Small intestine (tissue), 7 donors: ENCODE measurements at regions not wholly inside any gene's neighbourhood (a gene's known extent, or its start where the extent isn't known, plus 50 kb on each side); places are given as distances from the start of the nearest gene placed in this dataset.

Experiments
- DNase-seq, 2 donors: peaks; one replicate each; pipeline versions ENCODE4 v3.0.0 to v3.0.0-alpha.2; 2013
- FAIRE-seq: peaks from 2 replicates; lab custom pipeline; 2012; peaks lifted over from hg19 to GRCh38; lab: Jason Lieb, UNC
- H3K27ac ChIP-seq, 3 donors: one replicate each; pipeline ENCODE4 v1.5.1; 2013; ENCODE audit warnings: low read length in 2 of 3, mild to moderate bottlenecking in 2 of 3, control low read depth in 1 of 3, inconsistent platforms in 1 of 3, low read depth in 1 of 3, moderate library complexity in 1 of 3
- H3K27me3 ChIP-seq, 3 donors: one replicate each; pipeline ENCODE4 v1.6.1; 2013; ENCODE audit warnings: low read length in 3 of 3, inconsistent platforms in 1 of 3; ENCODE audit not compliant: control insufficient read depth in 3 of 3, insufficient read depth in 3 of 3
- H3K36me3 ChIP-seq, 3 donors: one replicate each; pipeline ENCODE4 v1.6.1; 2013; ENCODE audit warnings: low read length in 3 of 3, inconsistent platforms in 1 of 3, low read depth in 1 of 3, mild to moderate bottlenecking in 1 of 3, moderate library complexity in 1 of 3; ENCODE audit not compliant: control insufficient read depth in 3 of 3, insufficient read depth in 2 of 3
- H3K4me1 ChIP-seq, 3 donors: one replicate each; pipeline ENCODE4 v1.6.1; 2013; ENCODE audit warnings: low read length in 2 of 3, inconsistent platforms in 1 of 3, low read depth in 1 of 3, mild to moderate bottlenecking in 1 of 3, moderate library complexity in 1 of 3; ENCODE audit not compliant: control insufficient read depth in 3 of 3, insufficient read depth in 2 of 3
- H3K4me3 ChIP-seq, 3 donors: one replicate each; pipeline ENCODE4 v1.5.1; 2013; ENCODE audit warnings: low read length in 3 of 3, control low read depth in 1 of 3, inconsistent platforms in 1 of 3, low read depth in 1 of 3, mild to moderate bottlenecking in 1 of 3, moderate library complexity in 1 of 3
- H3K9me3 ChIP-seq, 2 donors: one replicate each; pipeline ENCODE4 v1.6.1; 2013; ENCODE audit warnings: low read depth in 1 of 2, low read length in 1 of 2; ENCODE audit not compliant: control insufficient read depth in 2 of 2, insufficient read depth in 1 of 2
- WGBS, 3 donors: extraction: QIAGEN DNeasy Blood & Tissue Kit; methylation state at CpG; one replicate each; pipeline ENCODE4 v1.1.7; 2013; 5-methylcytosine and 5-hydroxymethylcytosine counted together
- donor health status: healthy with polysubstance abuse.
- donor health status: control.
- donor health status: control.
- donor health status: Bipolar disorder and iron deficiency.
- donor health status: healthy.

- no peaks in the 10 kb centered on the region for H3K36me3 ChIP-seq
- DNase-seq (no peak), FAIRE-seq (no peak)
- H3K27me3 ChIP-seq, result no peaks in the 10 kb centered on the region
- 53 to 70% (median 63%) methylated on average over 2 of the region's 2 CpGs for WGBS, 3 donors
- H3K9me3 ChIP-seq, result no peaks in the 10 kb centered on the region
- H3K4me3 ChIP-seq, result no peak overlapping the region
- no peak overlapping the region for H3K27ac ChIP-seq
- H3K4me1 ChIP-seq, result no peaks in the 10 kb centered on the region
These were observed 1299.9 kb downstream of the C4orf33 start for GRCh38 chr4:130395871-130396270.

- H3K27me3 ChIP-seq, result no peaks in the 10 kb centered on the region
- no peak for DNase-seq
- no peaks in the 10 kb centered on the region for H3K36me3 ChIP-seq
- no peak for FAIRE-seq
- no peak overlapping the region for H3K4me3 ChIP-seq
- H3K9me3 ChIP-seq, result no peaks in the 10 kb centered on the region
- WGBS, 3 donors, result 70 to 77% (median 71%) methylated on average over 3 of the region's 3 CpGs
- H3K4me1 ChIP-seq, result no peaks in the 10 kb centered on the region
- no peak overlapping the region for H3K27ac ChIP-seq
These were observed 1307.3 kb downstream of the C4orf33 start for GRCh38 chr4:130403221-130403620.

- no peak overlapping the region for H3K4me3 ChIP-seq
- no peak for DNase-seq
- no peaks in the 10 kb centered on the region for H3K27me3 ChIP-seq
- WGBS, 3 donors, result 86 to 90% (median 89%) methylated on average over 1 of the region's 1 CpG
- H3K36me3 ChIP-seq, result no peaks in the 10 kb centered on the region
- no peak overlapping the region for H3K27ac ChIP-seq
- FAIRE-seq, result peak; percentile 72
- H3K9me3 ChIP-seq, result no peaks in the 10 kb centered on the region
- no peaks in the 10 kb centered on the region for H3K4me1 ChIP-seq
These were observed 1320.3 kb downstream of the C4orf33 start for GRCh38 chr4:130416228-130416627.

- DNase-seq (no peak), FAIRE-seq (no peak)
- Histone ChIP-seq H3K4me3 (no peak overlapping the region), H3K27me3 (no peaks in the 10 kb centered on the region), H3K27ac (no peak overlapping the region), H3K4me1 (no peaks in the 10 kb centered on the region), H3K36me3 (no peaks in the 10 kb centered on the region), H3K9me3 (no peaks in the 10 kb centered on the region)
- WGBS, 3 donors, result 56 to 67% (median 58%) methylated on average over 4 of the region's 4 CpGs
These were observed 1323.4 kb downstream of the C4orf33 start for GRCh38 chr4:130419211-130419975.

- no peaks in the 10 kb centered on the region for H3K4me1 ChIP-seq
- H3K36me3 ChIP-seq, result no peaks in the 10 kb centered on the region
- no peak overlapping the region for H3K27ac ChIP-seq
- no peak for FAIRE-seq
- H3K4me3 ChIP-seq, result no peak overlapping the region
- H3K9me3 ChIP-seq, result no peaks in the 10 kb centered on the region
- no peaks in the 10 kb centered on the region for H3K27me3 ChIP-seq
- DNase-seq, result no peak
These were observed 1326.3 kb downstream of the C4orf33 start for GRCh38 chr4:130422261-130422660.

GRCh38 chr4:130424211-130424610 lies 1328.3 kb downstream of the C4orf33 start:
- WGBS, 3 donors, result 65 to 78% (median 66%) methylated on average over 3 of the region's 3 CpGs

DNA sequence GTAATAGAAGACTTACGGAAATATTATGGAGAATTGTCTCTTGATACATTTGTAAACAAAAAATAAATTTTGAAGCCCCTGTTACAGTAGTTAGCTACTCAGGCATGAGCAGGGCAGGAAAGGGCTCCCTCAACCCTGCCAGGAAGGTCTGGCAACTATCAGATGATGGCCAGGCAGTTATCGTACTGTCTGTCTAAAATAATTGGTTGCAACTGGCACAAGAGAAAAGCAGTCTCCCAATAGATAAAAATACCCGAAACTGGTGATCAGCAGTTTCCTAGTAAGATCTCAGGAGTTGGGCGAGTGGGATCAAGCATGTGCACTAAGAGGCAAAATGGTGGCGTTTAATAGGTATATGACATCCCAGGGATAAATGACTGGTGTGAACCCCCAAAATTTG lies 1336.3 kb downstream of the C4orf33 start:
- WGBS, 3 donors, result 81 to 89% (median 84%) methylated on average over 5 of the region's 5 CpGs
- Histone ChIP-seq H3K27ac (no peak overlapping the region), H3K4me3 (no peak overlapping the region), H3K4me1 (no peaks in the 10 kb centered on the region), H3K9me3 (no peaks in the 10 kb centered on the region), H3K36me3 (no peaks in the 10 kb centered on the region), H3K27me3 (no peaks in the 10 kb centered on the region)
- DNase-seq (no peak), FAIRE-seq (no peak)

More at GRCh38 chr4:130424211-130424610, 1328.3 kb downstream of the C4orf33 start:
- no peaks in the 10 kb centered on the region for H3K27me3 ChIP-seq
- H3K36me3 ChIP-seq, result no peaks in the 10 kb centered on the region
- no peak overlapping the region for H3K4me3 ChIP-seq
- no peaks in the 10 kb centered on the region for H3K4me1 ChIP-seq
- H3K9me3 ChIP-seq, result no peaks in the 10 kb centered on the region
- no peak overlapping the region for H3K27ac ChIP-seq
- no peak for DNase-seq
- FAIRE-seq, result no peak

DNA sequence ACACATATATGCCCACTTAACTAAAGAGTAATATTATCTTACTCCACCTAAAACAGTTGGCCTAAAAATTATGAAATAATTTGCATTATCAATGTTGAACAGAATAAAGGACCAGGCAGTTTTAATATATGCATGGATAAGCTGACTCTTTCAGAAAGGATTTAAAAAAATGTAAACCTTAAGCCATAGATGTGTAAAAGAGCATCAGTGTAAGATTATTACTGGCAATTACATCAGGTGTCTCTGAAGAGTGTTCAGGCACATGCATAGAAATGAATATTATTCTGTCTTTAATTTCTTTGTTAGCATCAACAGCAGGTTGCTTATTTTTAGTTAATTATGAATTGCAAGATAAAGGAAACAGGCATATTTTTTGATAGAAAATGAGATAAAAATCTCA lies 1353.8 kb downstream of the C4orf33 start:
- Histone ChIP-seq H3K27ac (no peak overlapping the region), H3K36me3 (no peaks in the 10 kb centered on the region), H3K4me1 (no peaks in the 10 kb centered on the region), H3K4me3 (no peak overlapping the region), H3K27me3 (no peaks in the 10 kb centered on the region), H3K9me3 (peaks cover 0 to 9% of the 10 kb centered on the region in 2 donors)
- FAIRE-seq (no peak), DNase-seq (no peak)

DNA sequence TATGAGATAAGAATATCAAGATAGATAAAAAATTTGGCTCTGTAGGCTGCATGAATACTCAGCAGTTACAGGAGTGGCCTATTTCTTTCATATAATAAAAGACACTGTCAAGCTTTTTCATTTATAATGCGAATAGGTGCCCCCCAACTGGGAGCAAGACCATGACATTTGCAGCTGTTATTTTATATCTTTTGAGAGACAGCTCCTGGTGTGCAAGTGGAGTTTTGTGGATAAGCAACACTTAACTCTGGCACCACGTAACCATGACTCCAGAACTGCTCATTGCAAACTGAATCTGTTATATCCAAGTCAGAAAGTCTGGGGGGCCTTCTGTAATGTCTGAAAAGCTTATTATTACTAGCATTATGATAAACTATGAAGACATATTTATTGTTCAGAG lies 1372.4 kb downstream of the C4orf33 start:
- no peak for DNase-seq
- 74 to 87% (median 79%) methylated on average over 2 of the region's 2 CpGs for WGBS, 3 donors

More for the DNA sequence above, 1372.4 kb downstream of the C4orf33 start:
- no peaks in the 10 kb centered on the region for H3K9me3 ChIP-seq
- no peaks in the 10 kb centered on the region for H3K36me3 ChIP-seq
- no peaks in the 10 kb centered on the region for H3K27me3 ChIP-seq
- no peaks in the 10 kb centered on the region for H3K4me1 ChIP-seq
- H3K27ac ChIP-seq, result no peak overlapping the region
- FAIRE-seq, result no peak
- H3K4me3 ChIP-seq, result no peak overlapping the region
